D341Med (cell line): ENCODE measurements at regions not wholly inside any gene's neighbourhood (a gene's known extent, or its start where the extent isn't known, plus 50 kb on each side); places are given as distances from the start of the nearest gene placed in this dataset.

Source experiments
- DNase-seq: peaks from one replicate; pipeline ENCODE4 v3.0.0; 2012; ENCODE audit warnings: low spot score

GRCh38 chr2:103959174-103960128 lies 894.5 kb upstream of the POU3F3 start:
- DNase-seq = peak; percentile 66

DNA sequence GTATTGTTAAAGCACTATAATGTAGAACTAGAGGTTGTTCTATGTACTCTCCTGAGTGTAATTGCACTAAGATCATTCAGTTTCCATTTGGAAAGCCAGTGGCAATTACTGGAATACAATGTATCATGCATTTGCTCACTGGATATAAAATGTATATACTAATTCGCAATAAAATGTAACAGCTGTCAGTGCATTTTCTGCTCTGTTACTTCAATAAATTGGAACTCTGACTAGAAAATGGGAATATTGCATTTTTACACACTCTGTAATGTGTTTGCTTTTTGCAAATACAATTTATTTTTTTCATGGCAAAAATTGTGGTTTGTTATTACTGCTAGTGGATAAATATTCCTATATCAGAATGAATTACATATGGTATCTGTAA lies 893.8 kb upstream of the POU3F3 start:
- no peak for DNase-seq

GRCh38 chr2:103960951-103961350 lies 893.0 kb upstream of the POU3F3 start:
- DNase-seq = no peak

GRCh38 chr2:103961862-103962261 lies 892.1 kb upstream of the POU3F3 start:
- no peak for DNase-seq

DNA sequence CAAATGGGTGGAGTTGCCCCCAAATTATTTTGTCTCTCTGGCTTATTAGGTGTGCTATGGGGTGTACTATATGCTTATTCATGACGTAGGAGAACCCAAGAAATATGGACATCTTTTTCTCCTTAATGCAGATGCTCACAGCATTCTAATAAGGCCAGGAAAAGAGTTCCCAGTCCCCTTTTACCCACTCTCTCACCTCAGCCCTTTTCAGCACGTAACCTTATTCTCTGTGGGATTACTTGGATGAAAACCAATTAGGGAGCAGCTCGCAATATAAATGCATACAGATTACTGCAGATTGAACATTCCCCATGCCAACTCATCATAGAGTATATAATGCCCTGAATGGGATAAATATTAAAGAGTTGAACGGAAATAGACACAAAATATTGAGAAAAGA lies 891.2 kb upstream of the POU3F3 start:
- DNase-seq = no peak

DNA sequence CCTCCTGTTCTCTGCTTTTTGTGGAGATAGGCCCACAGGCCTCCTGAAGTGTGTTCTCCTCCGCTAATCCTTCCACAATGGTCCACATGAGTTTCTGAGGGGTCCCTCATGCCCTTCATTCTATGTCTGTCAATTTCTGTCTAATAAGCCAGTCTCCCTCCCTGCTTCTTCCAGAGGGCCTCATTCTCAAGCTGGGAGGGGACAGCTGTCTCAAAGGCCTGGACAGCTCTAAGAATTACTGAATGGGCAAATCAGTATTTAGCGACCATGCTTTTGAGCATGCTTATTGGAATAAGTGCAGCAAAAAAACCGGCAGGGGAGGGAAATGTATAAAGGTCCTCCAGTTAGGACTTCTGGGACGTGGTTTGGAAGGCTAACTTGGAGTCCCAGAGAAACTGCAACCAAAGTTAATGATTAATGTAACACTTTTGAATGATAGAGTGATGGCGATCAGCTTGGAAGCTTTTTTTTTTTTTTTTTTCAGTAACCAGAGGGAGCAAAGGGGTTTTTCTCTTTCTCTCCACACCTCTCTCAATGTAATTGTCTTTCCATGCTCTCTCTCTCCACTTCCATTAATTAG lies 890.7 kb upstream of the POU3F3 start:
- no peak for DNase-seq

DNA sequence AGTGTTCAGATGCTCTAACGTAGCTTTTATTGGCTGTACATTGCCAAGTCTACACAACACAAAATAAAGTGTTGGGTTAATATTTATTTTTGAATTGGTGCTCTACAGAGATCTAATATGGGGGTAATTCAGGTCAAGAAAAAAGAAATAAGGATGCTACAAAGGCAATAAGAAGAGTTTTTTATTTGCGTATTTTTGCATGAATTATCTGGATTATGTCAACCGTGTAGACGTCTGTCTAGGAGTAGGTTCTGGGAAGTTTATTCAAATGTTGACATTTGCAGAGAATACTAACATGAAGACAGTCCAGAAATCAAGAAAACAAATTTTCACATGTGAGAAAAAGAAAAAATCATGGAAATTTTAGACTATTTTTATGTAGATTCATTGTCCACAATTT lies 876.7 kb upstream of the POU3F3 start:
- DNase-seq = no peak

DNA sequence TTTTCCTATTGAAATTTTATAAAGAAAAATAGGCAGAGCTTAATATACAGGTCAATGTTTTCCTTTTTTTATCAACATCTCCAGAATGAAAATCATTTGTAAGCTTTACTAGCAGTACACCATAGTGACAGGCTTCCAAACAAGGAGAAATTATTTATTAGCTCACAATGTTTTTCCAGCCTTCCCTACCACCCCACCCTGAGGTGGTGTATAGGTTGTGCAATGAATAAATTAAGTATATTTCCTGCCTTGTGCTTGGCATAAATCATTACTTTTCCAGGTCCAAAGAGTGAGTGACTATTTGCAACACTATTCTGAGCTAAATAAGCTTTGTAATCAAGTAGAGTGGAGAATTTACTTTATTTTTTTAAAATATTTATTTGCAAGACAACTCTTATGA lies 876.2 kb upstream of the POU3F3 start:
- no peak for DNase-seq

- no peak for DNase-seq
These were observed 873.5 kb upstream of the POU3F3 start for GRCh38 chr2:103980401-103980800.

DNA sequence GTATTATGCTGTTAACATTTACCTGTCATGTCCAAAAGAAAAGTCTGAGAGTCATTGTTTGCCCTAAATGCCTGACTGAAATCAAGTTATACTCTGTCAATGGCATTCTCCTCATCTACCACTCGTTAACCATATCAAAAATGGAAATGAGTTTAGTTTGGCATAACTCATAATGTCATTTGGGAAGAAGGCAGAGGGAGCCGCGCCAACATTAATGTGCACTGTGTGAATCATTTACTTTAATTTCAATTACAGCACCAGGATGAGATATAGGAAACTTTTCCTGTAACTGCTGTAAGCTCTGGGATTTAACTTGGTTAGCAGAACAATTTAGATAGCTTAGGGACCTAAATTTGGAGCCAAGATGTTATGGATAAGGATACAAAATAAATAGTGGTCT lies 871.2 kb upstream of the POU3F3 start:
- no peak for DNase-seq

GRCh38 chr2:103986001-103986400 lies 867.9 kb upstream of the POU3F3 start:
- no peak for DNase-seq

DNA sequence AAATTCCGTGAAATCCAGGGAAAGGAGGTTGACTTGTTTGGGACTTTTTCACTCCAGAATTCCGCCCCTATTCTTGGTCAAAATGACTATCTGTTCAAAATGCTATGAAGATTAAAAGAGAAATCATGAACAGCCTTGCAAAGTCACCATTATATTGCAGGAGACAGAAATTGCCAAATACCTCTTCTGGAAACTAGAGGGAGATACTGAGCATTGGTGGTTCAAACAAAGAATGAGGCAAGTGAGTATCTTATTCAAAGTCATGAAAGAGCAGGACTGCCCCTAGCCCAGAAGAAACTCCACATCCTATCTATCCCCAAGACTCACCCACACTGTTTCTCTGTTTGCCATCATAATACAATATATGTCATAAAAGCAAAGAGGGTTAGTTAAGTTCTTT lies 862.3 kb upstream of the POU3F3 start:
- DNase-seq = peak; percentile 11

DNA sequence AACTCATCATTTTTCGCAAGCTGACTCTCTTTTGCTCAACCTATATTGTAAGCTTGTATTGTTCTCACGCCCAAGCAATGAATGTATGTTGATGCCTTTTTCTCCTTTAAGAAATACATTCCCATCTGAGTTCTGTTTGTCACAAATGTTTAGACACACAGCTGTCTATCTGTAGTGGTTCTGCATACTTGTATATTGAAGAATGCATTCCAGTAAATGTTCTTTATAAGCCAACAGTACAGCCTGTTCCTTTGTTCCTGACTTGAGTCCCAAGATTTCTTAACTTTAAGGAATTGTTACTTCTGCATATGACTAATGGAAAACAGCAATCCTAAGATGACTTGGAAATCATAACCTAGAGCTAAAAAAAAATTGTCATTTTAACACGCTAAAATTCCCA lies 849.1 kb upstream of the POU3F3 start:
- no peak for DNase-seq

- DNase-seq = no peak
These were observed 837.1 kb upstream of the POU3F3 start for GRCh38 chr2:104016801-104017200.

GRCh38 chr2:104023306-104023705 lies 830.6 kb upstream of the POU3F3 start:
- DNase-seq = no peak

DNA sequence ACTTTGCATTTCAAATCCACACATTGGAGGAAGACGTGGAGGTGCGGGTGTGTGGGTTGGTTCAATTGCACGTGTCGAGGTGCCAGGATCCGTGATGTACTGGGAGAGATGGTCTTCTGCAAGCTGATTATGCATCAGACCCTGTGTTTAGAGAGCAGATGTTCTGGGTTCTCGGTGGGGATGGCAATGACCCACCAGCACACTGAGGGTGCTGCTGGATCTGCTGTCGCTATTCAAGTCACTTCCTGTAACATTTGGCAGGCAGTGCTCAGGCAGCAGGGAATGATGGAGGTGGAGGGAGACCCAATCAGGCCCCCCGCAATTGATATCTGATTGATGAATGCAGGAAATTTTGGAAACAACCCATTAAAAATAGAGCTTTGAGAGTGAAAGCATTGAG lies 830.1 kb upstream of the POU3F3 start:
- DNase-seq = no peak

- DNase-seq = no peak
These were observed 828.6 kb upstream of the POU3F3 start for GRCh38 chr2:104025295-104025694.

DNA sequence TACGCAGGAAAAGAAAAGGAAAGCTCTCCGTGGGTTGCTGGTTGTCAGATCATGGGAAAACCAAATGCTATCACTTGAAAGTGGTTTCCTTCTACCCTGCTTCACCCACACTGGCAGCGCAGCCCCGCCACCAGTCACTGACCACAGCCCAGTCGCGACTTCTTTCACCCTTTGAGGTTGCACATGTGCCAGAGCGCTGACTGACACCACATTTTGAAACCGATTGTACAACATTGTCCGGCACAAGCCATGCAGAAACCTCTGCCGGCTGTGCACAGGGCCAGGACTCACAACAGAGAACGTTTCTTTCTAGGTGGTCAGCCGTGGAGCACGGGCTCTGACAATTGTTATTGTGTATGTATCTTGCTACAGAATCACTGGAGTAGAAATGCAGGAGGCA lies 827.2 kb upstream of the POU3F3 start:
- DNase-seq = no peak

- no peak for DNase-seq
These were observed 826.6 kb upstream of the POU3F3 start for GRCh38 chr2:104027321-104027720.

DNA sequence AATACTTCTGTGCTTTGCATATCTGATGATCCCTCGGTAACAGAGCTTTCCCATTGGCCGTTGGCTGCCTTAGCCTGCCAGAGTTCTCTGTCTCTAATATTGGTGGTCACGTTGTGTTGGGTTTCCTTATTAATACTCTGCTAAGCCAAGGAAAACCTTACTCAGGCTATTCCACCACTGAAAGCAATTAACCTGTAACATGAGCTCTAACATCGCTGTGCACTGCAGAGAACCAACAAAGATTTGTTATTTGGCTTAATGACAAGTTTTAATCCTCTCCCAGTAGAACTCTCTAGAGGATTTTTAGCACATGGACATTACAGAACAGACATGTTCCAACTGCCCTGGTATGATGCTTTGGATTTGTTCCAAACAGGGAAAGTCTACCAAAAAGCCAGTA lies 825.9 kb upstream of the POU3F3 start:
- DNase-seq = no peak

DNA sequence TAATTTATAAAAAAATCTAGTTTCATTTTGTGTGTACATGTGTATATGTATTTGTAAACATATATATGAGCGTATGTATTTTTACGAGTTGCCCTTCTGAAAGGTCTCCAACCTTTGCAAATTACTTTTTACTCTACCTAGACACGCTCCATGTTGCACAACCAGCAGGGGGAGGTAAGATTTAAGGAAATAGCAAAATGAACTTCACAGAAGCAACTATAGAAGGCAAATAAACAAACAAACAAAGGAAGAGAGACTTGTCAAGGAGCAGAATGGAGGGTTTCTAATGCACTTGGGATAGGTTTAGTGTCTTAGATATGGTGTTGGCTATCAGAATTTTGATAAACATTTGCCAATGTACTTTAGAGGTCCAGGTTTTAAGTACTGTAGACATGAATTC lies 820.5 kb upstream of the POU3F3 start:
- no peak for DNase-seq

DNA sequence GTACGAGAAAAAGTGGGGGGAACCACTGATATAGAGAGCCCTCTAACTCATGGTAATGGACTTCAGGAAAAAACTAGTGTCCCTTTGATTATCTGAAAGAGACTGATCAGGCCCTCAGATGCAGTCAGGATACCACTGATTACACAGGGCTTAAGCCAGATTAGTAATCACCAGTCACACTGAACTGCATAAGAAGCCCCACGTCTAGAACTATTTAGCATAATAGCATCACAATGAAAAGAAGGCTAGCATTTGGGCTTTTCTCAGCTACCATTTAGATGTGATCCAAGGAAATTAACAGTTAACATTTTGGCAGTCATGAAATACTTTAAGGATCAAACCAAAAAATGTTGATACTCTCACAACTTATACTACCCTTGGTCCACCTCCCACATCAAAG lies 813.1 kb upstream of the POU3F3 start:
- DNase-seq = no peak

DNA sequence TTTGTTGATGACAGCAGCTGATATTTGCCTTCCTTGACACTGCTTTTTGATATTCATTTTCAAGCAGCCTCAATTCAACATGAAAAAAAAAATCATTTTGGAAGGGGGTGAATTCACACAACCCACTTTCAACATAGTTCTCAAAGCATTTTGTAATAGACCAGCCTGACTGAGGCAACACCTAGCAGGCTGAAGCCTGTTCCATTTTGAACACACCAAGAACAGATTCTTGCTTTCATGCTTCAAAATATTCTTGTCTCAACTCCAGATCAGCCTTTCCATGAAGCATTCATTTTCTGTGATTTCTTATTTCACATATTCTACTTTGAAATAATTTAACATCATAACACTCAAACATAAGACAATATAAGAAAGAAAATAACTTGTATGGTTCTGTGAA lies 812.6 kb upstream of the POU3F3 start:
- DNase-seq = no peak

GRCh38 chr2:104043864-104044263 lies 810.1 kb upstream of the POU3F3 start:
- DNase-seq = no peak
